ENCODE measurements at regions not wholly inside any gene's neighbourhood (a gene's known extent, or its start where the extent isn't known, plus 50 kb on each side); places are given as distances from the start of the nearest gene placed in this dataset.
"Not testable (repeated sequence)": the region's sequence is repeated elsewhere in the genome, so short reads cannot be mapped to it uniquely, and the experiment has no call there.

- intact Hi-C loops (cut with DNase I, micrococcal nuclease), result no loop called here
- Histone ChIP-seq H3K27me3 (ENCODE audit: control insufficient read depth in 1 of 2, insufficient read depth in 2 of 2, low read length in 2 of 2) (no peaks in the 10 kb centered on the region), H3K36me3 (ENCODE audit: insufficient read depth, low read length) (no peaks in the 10 kb centered on the region), H3K4me1 (ENCODE audit: insufficient read depth, low read length) (peaks cover 11% of the 10 kb centered on the region), H3K4me3 (ENCODE audit: low read length) (no peak overlapping the region), H3K27ac (ENCODE audit: low read depth in 1 of 2, low read length in 2 of 2) (no peak overlapping the region), H3K9me3 (ENCODE audit: control insufficient read depth in 1 of 2, insufficient read depth in 1 of 2, low read length in 2 of 2) (no peaks in the 10 kb centered on the region)
- no peak for TF ChIP-seq CTCF (IDR thresholded peaks at IDR 0.05)
- ATAC-seq (ENCODE audit: poor library complexity) (no peak), DNase-seq (no peak)
- H3K4me1 Mint-ChIP-seq (ENCODE audit: low read depth), result peaks cover 10% of the 10 kb centered on the region
- no peak overlapping the region for H3K4me3 Mint-ChIP-seq
- H3K36me3 Mint-ChIP-seq (ENCODE audit: low read depth), result no peaks in the 10 kb centered on the region
- no peak overlapping the region for H3K27ac Mint-ChIP-seq
- CTCF ChIA-PET, result no interaction called here
- POLR2A ChIA-PET, result no interaction called here
- H3K27me3 Mint-ChIP-seq, result no peaks in the 10 kb centered on the region
- H3K9me3 Mint-ChIP-seq, result no peaks in the 10 kb centered on the region
These were observed 97.7 kb upstream of the PCBD1 start for GRCh38 chr10:70985824-70986622.

- Mint-ChIP-seq H3K36me3 (ENCODE audit: low read depth) (no peaks in the 10 kb centered on the region), H3K4me1 (ENCODE audit: low read depth) (peaks cover 10% of the 10 kb centered on the region), H3K4me3 (no peak overlapping the region), H3K27me3 (no peaks in the 10 kb centered on the region), H3K9me3 (no peaks in the 10 kb centered on the region), H3K27ac (no peak overlapping the region)
- no peak for TF ChIP-seq CTCF (IDR thresholded peaks at IDR 0.05)
- CTCF ChIA-PET, result no interaction called here
- H3K27me3 ChIP-seq (ENCODE audit: control insufficient read depth in 1 of 2, insufficient read depth in 2 of 2, low read length in 2 of 2), result no peaks in the 10 kb centered on the region
- peaks cover 11% of the 10 kb centered on the region for H3K4me1 ChIP-seq (ENCODE audit: insufficient read depth, low read length)
- no peak overlapping the region for H3K27ac ChIP-seq (ENCODE audit: low read depth in 1 of 2, low read length in 2 of 2)
- POLR2A ChIA-PET, result no interaction called here
- no peaks in the 10 kb centered on the region for H3K9me3 ChIP-seq (ENCODE audit: control insufficient read depth in 1 of 2, insufficient read depth in 1 of 2, low read length in 2 of 2)
- no peaks in the 10 kb centered on the region for H3K36me3 ChIP-seq (ENCODE audit: insufficient read depth, low read length)
- no peak overlapping the region for H3K4me3 ChIP-seq (ENCODE audit: low read length)
- no peak for DNase-seq
- intact Hi-C loops (cut with DNase I, micrococcal nuclease), result no loop called here
- ATAC-seq (ENCODE audit: poor library complexity), result no peak
These were observed 98.2 kb upstream of the PCBD1 start for GRCh38 chr10:70986623-70986950.

GRCh38 chr10:70987396-70988130, 99.2 kb upstream of the PCBD1 start:
- ChIA-PET POLR2A (no interaction called here), CTCF (no interaction called here)
- Histone ChIP-seq H3K36me3 (ENCODE audit: insufficient read depth, low read length) (no peaks in the 10 kb centered on the region), H3K4me3 (ENCODE audit: low read length) (no peak overlapping the region), H3K9me3 (ENCODE audit: control insufficient read depth in 1 of 2, insufficient read depth in 1 of 2, low read length in 2 of 2) (no peaks in the 10 kb centered on the region), H3K4me1 (ENCODE audit: insufficient read depth, low read length) (peaks cover 3% of the 10 kb centered on the region), H3K27me3 (ENCODE audit: control insufficient read depth in 1 of 2, insufficient read depth in 2 of 2, low read length in 2 of 2) (no peaks in the 10 kb centered on the region), H3K27ac (ENCODE audit: low read depth in 1 of 2, low read length in 2 of 2) (no peak overlapping the region)
- no peak for ATAC-seq (ENCODE audit: poor library complexity)
- TF ChIP-seq CTCF (IDR thresholded peaks at IDR 0.05), result no peak
- intact Hi-C loops (cut with DNase I, micrococcal nuclease), result no loop called here
- H3K4me3 Mint-ChIP-seq, result no peak overlapping the region
- DNase-seq, result no peak
- H3K4me1 Mint-ChIP-seq (ENCODE audit: low read depth), result peaks cover 5% of the 10 kb centered on the region
- H3K27ac Mint-ChIP-seq, result no peak overlapping the region
- no peaks in the 10 kb centered on the region for H3K36me3 Mint-ChIP-seq (ENCODE audit: low read depth)
- H3K9me3 Mint-ChIP-seq, result no peaks in the 10 kb centered on the region
- H3K27me3 Mint-ChIP-seq, result no peaks in the 10 kb centered on the region

- H3K4me1 ChIP-seq (ENCODE audit: insufficient read depth, low read length); H3K9me3 Mint-ChIP-seq; ATAC-seq (ENCODE audit: poor library complexity); H3K27ac Mint-ChIP-seq; intact Hi-C loops (cut with DNase I, micrococcal nuclease); H3K27me3 ChIP-seq (ENCODE audit: control insufficient read depth in 1 of 2, insufficient read depth in 2 of 2, low read length in 2 of 2); H3K9me3 ChIP-seq (ENCODE audit: control insufficient read depth in 1 of 2, insufficient read depth in 1 of 2, low read length in 2 of 2); H3K27ac ChIP-seq (ENCODE audit: low read depth in 1 of 2, low read length in 2 of 2); DNase-seq; H3K27me3 Mint-ChIP-seq; CTCF ChIA-PET; H3K36me3 ChIP-seq (ENCODE audit: insufficient read depth, low read length); H3K4me1 Mint-ChIP-seq (ENCODE audit: low read depth); H3K4me3 ChIP-seq (ENCODE audit: low read length); H3K36me3 Mint-ChIP-seq (ENCODE audit: low read depth); POLR2A ChIA-PET; H3K4me3 Mint-ChIP-seq: not testable (repeated sequence)
These were observed 101.8 kb upstream of the PCBD1 start for GRCh38 chr10:70990156-70990555.

Measured in CD4-positive, alpha-beta T cell (primary cell).